CD4-positive, alpha-beta T cell (primary cell): ENCODE measurements at regions not wholly inside any gene's neighbourhood (a gene's known extent, or its start where the extent isn't known, plus 50 kb on each side); places are given as distances from the start of the nearest gene placed in this dataset.

Source experiments
- ATAC-seq: fragments of 200-7000 bp; cut with Tn5 transposase; one replicate; pipeline ENCODE4 v1.10.0; 2022; ENCODE audit warnings: mild to moderate bottlenecking; ENCODE audit not compliant: poor library complexity
- CTCF ChIA-PET: fragments of 350-600 bp; sonication (Branson Sonifier 250); formaldehyde crosslinking; loops from one replicate; lab custom pipeline; 2021; ENCODE audit warnings: antibody characterized with exemption, inconsistent platforms; lab: Charles Lee
- POLR2A ChIA-PET: fragments of 350-600 bp; sonication (Branson Sonifier 250); formaldehyde crosslinking; loops from one replicate; lab custom pipeline; 2021; ENCODE audit warnings: antibody characterized with exemption, inconsistent platforms; lab: Charles Lee
- DNase-seq, 14 experiments: peaks; one replicate each; pipeline ENCODE4 v3.0.0-alpha.2; 2013 to 2020; ENCODE audit warnings: mixed read lengths in 2 of 14
- H3K27ac ChIP-seq, 2 donors: one replicate each; pipeline versions ENCODE4 v1.5.1 to v1.7.0; 2013; ENCODE audit warnings: low read length in 2 of 2, low read depth in 1 of 2, mild to moderate bottlenecking in 1 of 2
- H3K27me3 ChIP-seq, 2 experiments: 1 replicate in 1 of 2; 2 replicates in 1 of 2; pipeline versions ENCODE4 v1.6.1 to v1.7.0; 2013; ENCODE audit warnings: low read length in 2 of 2, control low read depth in 1 of 2, mild to moderate bottlenecking in 1 of 2, moderate library complexity in 1 of 2; ENCODE audit not compliant: insufficient read depth in 2 of 2, control insufficient read depth in 1 of 2
- H3K36me3 ChIP-seq: one replicate; pipeline ENCODE4 v1.6.1; 2013; ENCODE audit warnings: low read length, control low read depth; ENCODE audit not compliant: insufficient read depth
- H3K4me1 ChIP-seq: one replicate; pipeline ENCODE4 v1.6.1; 2013; ENCODE audit warnings: low read length, control low read depth; ENCODE audit not compliant: insufficient read depth
- H3K4me3 ChIP-seq: one replicate; pipeline ENCODE4 v1.5.1; 2013; ENCODE audit warnings: mild to moderate bottlenecking, low read length, moderate library complexity
- H3K9me3 ChIP-seq, 2 experiments: 1 replicate in 1 of 2; 2 replicates in 1 of 2; pipeline versions ENCODE4 v1.6.1 to v1.7.0; 2013; ENCODE audit warnings: low read length in 2 of 2, mild to moderate bottlenecking in 2 of 2, control low read depth in 1 of 2, moderate library complexity in 1 of 2; ENCODE audit not compliant: control insufficient read depth in 1 of 2, insufficient read depth in 1 of 2
- H3K27ac Mint-ChIP-seq: one replicate; pipeline ENCODE4 v1.8.0; 2020; ENCODE audit warnings: mixed read lengths
- H3K27me3 Mint-ChIP-seq: one replicate; pipeline ENCODE4 v1.8.0; 2021; ENCODE audit warnings: mixed read lengths
- H3K36me3 Mint-ChIP-seq: one replicate; pipeline ENCODE4 v1.8.0; 2021; ENCODE audit warnings: low read depth, mixed read lengths
- H3K4me1 Mint-ChIP-seq: one replicate; pipeline ENCODE4 v1.8.0; 2021; ENCODE audit warnings: low read depth, mixed read lengths
- H3K4me3 Mint-ChIP-seq: one replicate; pipeline ENCODE4 v1.8.0; 2020; ENCODE audit warnings: mild to moderate bottlenecking, mixed read lengths
- H3K9me3 Mint-ChIP-seq: one replicate; pipeline ENCODE4 v1.8.0; 2020; ENCODE audit warnings: mixed read lengths
- CTCF ChIP-seq: fragments of 200-600 bp; IDR thresholded peaks from one replicate; pipeline ENCODE4 v1.8.0; 2022; ENCODE audit warnings: antibody characterized with exemption, mild to moderate bottlenecking
- intact Hi-C, 2 experiments: fragments of 100-400 bp; cut with DNase I in 1 of 2; cut with micrococcal nuclease in 1 of 2; formaldehyde crosslinking; loops; one replicate each; pipeline versions ENCODE4 v1.15.1 to v1.9.0; 2023 to 2025; cut with DNase I, micrococcal nuclease

GRCh38 chr13:88360761-88361160 lies 689.6 kb downstream of the SLITRK5 start:
- intact Hi-C loops, result no loop called here
- no peaks in the 10 kb centered on the region for H3K9me3 ChIP-seq
- H3K4me1 ChIP-seq, result no peaks in the 10 kb centered on the region
- no peaks in the 10 kb centered on the region for H3K36me3 Mint-ChIP-seq
- no peak for TF ChIP-seq CTCF
- no peak overlapping the region for H3K27ac Mint-ChIP-seq
- H3K4me3 Mint-ChIP-seq, result no peak overlapping the region
- no peaks in the 10 kb centered on the region for H3K9me3 Mint-ChIP-seq
- ChIA-PET CTCF (no interaction called here), POLR2A (no interaction called here)
- no peaks in the 10 kb centered on the region for H3K27me3 Mint-ChIP-seq
- no peak for ATAC-seq
- no peak for DNase-seq
- no peaks in the 10 kb centered on the region for H3K36me3 ChIP-seq
- no peaks in the 10 kb centered on the region for H3K27me3 ChIP-seq
- H3K4me1 Mint-ChIP-seq, result no peaks in the 10 kb centered on the region
- no peak overlapping the region for H3K27ac ChIP-seq
- no peak overlapping the region for H3K4me3 ChIP-seq

GRCh38 chr13:88369866-88370265 lies 698.7 kb downstream of the SLITRK5 start:
- no peak for TF ChIP-seq CTCF
- POLR2A ChIA-PET, result no interaction called here
- intact Hi-C loops, result loop anchor here in 1 of 2 experiments (2.0 kb wide), 1 partner anchor 47 kb away; no protein-coding TSS in a partner anchor

GRCh38 chr13:88376760-88377388 lies 705.7 kb downstream of the SLITRK5 start:
- no peaks in the 10 kb centered on the region for H3K27me3 Mint-ChIP-seq
- ATAC-seq, result no peak
- CTCF ChIA-PET, result no interaction called here

More at GRCh38 chr13:88369866-88370265, 698.7 kb downstream of the SLITRK5 start:
- Mint-ChIP-seq H3K4me3 (no peak overlapping the region), H3K27ac (no peak overlapping the region), H3K4me1 (no peaks in the 10 kb centered on the region), H3K9me3 (no peaks in the 10 kb centered on the region), H3K27me3 (no peaks in the 10 kb centered on the region), H3K36me3 (no peaks in the 10 kb centered on the region)
- CTCF ChIA-PET, result no interaction called here
- H3K27me3 ChIP-seq, result no peaks in the 10 kb centered on the region
- ATAC-seq (no peak), DNase-seq (no peak)
- H3K27ac ChIP-seq, result no peak overlapping the region
- H3K36me3 ChIP-seq, result no peaks in the 10 kb centered on the region
- H3K9me3 ChIP-seq, result peaks cover 0 to 5% of the 10 kb centered on the region in 2 experiments
- no peaks in the 10 kb centered on the region for H3K4me1 ChIP-seq
- H3K4me3 ChIP-seq, result no peak overlapping the region

More at GRCh38 chr13:88376760-88377388, 705.7 kb downstream of the SLITRK5 start:
- Histone ChIP-seq H3K9me3 (peaks cover 0 to 5% of the 10 kb centered on the region in 2 experiments), H3K4me1 (no peaks in the 10 kb centered on the region), H3K4me3 (no peak overlapping the region), H3K27ac (no peak overlapping the region), H3K27me3 (no peaks in the 10 kb centered on the region), H3K36me3 (no peaks in the 10 kb centered on the region)
- intact Hi-C loops, result no loop called here
- no peaks in the 10 kb centered on the region for H3K36me3 Mint-ChIP-seq
- no peak overlapping the region for H3K4me3 Mint-ChIP-seq
- POLR2A ChIA-PET, result interaction anchor here (1.0 kb wide), 1 partner anchor 34 kb away, joined by 3 read pairs; no protein-coding TSS in a partner anchor
- no peaks in the 10 kb centered on the region for H3K4me1 Mint-ChIP-seq
- no peaks in the 10 kb centered on the region for H3K9me3 Mint-ChIP-seq
- no peak overlapping the region for H3K27ac Mint-ChIP-seq
- no peak for TF ChIP-seq CTCF
- peak in 1 of 14 experiments; percentile 2 for DNase-seq
